SK-N-SH treated with all-trans-retinoic acid at 6 μM for 48 hours (cell line): ENCODE measurements at regions not wholly inside any gene's neighbourhood (a gene's known extent, or its start where the extent isn't known, plus 50 kb on each side); places are given as distances from the start of the nearest gene placed in this dataset.

Source experiments
- ATAC-seq: fragments of 200-7000 bp; cut with Tn5 transposase; 3 replicates; pipeline ENCODE4 v1.9.1; 2020; ENCODE audit warnings: mild to moderate bottlenecking, moderate library complexity
- ARNTL ChIP-seq: fragments of 450-650 bp; formaldehyde crosslinking; IDR thresholded peaks from 2 replicates; pipeline ENCODE4 v1.5.0; 2020; ENCODE audit warnings: low read depth, mild to moderate bottlenecking, moderate library complexity, borderline replicate concordance
- BACH2 ChIP-seq: fragments of 250-450 bp; sonication (Bioruptor Pico); IDR thresholded peaks from 2 replicates; pipeline ENCODE4 v1.9.0; 2021; ENCODE audit warnings: mild to moderate bottlenecking, borderline replicate concordance
- CSDC2 ChIP-seq: fragments of 250-450 bp; sonication (Bioruptor Pico); IDR thresholded peaks from 2 replicates; pipeline ENCODE4 v1.5.0; 2020; ENCODE audit warnings: mild to moderate bottlenecking, moderate library complexity
- ESRRG ChIP-seq: fragments of 250-450 bp; sonication (Bioruptor Pico); IDR thresholded peaks from 2 replicates; pipeline ENCODE4 v1.6.1; 2021; ENCODE audit warnings: mild to moderate bottlenecking
- GLIS3 ChIP-seq: fragments of 250-450 bp; sonication (Bioruptor Pico); IDR thresholded peaks from 2 replicates; pipeline ENCODE4 v1.5.0; 2020; ENCODE audit warnings: mild to moderate bottlenecking, moderate library complexity
- ISL1 ChIP-seq: fragments of 250-450 bp; sonication (Bioruptor Pico); IDR thresholded peaks from 2 replicates; pipeline ENCODE4 v2.1.2; 2022; ENCODE audit warnings: mild to moderate bottlenecking, moderate library complexity
- PATZ1 ChIP-seq: fragments of 250-450 bp; sonication (Bioruptor Pico); IDR thresholded peaks from 2 replicates; pipeline ENCODE4 v1.8.0; 2020; ENCODE audit warnings: mild to moderate bottlenecking, moderate library complexity, borderline replicate concordance
- POU6F1 ChIP-seq: fragments of 250-450 bp; sonication (Bioruptor Pico); IDR thresholded peaks from 2 replicates; pipeline ENCODE4 v1.8.0; 2021; ENCODE audit warnings: low read depth, mild to moderate bottlenecking, moderate library complexity, borderline replicate concordance
- PPARA ChIP-seq: fragments of 250-450 bp; sonication (Bioruptor Pico); IDR thresholded peaks from 2 replicates; pipeline ENCODE4 v1.5.0; 2020; ENCODE audit warnings: mild to moderate bottlenecking, borderline replicate concordance
- SNAI2 ChIP-seq: fragments of 250-450 bp; sonication (Bioruptor Pico); IDR thresholded peaks from 2 replicates; pipeline ENCODE4 v1.5.0; 2020; ENCODE audit warnings: mild to moderate bottlenecking, moderate library complexity
- TCF4 ChIP-seq: fragments of 250-450 bp; sonication (Bioruptor Pico); IDR thresholded peaks from 2 replicates; pipeline ENCODE4 v1.8.0; 2021; ENCODE audit warnings: mild to moderate bottlenecking, moderate library complexity, borderline replicate concordance
- ZC3H10 ChIP-seq: fragments of 250-450 bp; sonication (Bioruptor Pico); IDR thresholded peaks from 2 replicates; pipeline ENCODE4 v1.5.1; 2021; ENCODE audit warnings: mild to moderate bottlenecking, moderate library complexity
- ZFP3 ChIP-seq: fragments of 250-450 bp; sonication (Bioruptor Pico); IDR thresholded peaks from 2 replicates; pipeline ENCODE4 v1.5.0; 2020; ENCODE audit warnings: mild to moderate bottlenecking, moderate library complexity
- ZFP30 ChIP-seq: fragments of 450-650 bp; formaldehyde crosslinking; IDR thresholded peaks from 2 replicates; pipeline ENCODE4 v1.5.0; 2022; ENCODE audit warnings: mild to moderate bottlenecking, moderate library complexity
- ZNF565 ChIP-seq: fragments of 450-650 bp; formaldehyde crosslinking; conservative IDR thresholded peaks from 2 replicates; pipeline ENCODE4 v1.5.0; 2020; ENCODE audit warnings: low read depth, mild to moderate bottlenecking, moderate library complexity
- ZNF70 ChIP-seq: fragments of 450-650 bp; formaldehyde crosslinking; IDR thresholded peaks from 2 replicates; pipeline ENCODE4 v1.5.0; 2020; ENCODE audit warnings: mild to moderate bottlenecking, moderate library complexity
- ZNF8 ChIP-seq: fragments of 450-650 bp; formaldehyde crosslinking; IDR thresholded peaks from 2 replicates; pipeline ENCODE4 v1.5.0; 2020; ENCODE audit warnings: mild to moderate bottlenecking, moderate library complexity
- TF ChIP-seq, protein P1 (sequence below): fragments of 250-450 bp; sonication (Bioruptor Pico); IDR thresholded peaks from 2 replicates; pipeline ENCODE4 v1.5.0; 2020; ENCODE audit warnings: mild to moderate bottlenecking, moderate library complexity
- TF ChIP-seq, protein P2 (sequence below): fragments of 250-450 bp; sonication (Bioruptor Pico); IDR thresholded peaks from 2 replicates; pipeline ENCODE4 v1.5.1; 2020; ENCODE audit warnings: low read depth, mild to moderate bottlenecking, moderate library complexity
- TF ChIP-seq, protein P3 (sequence below): fragments of 250-450 bp; sonication (Bioruptor Pico); IDR thresholded peaks from 2 replicates; pipeline ENCODE4 v1.5.1; 2021; ENCODE audit warnings: mild to moderate bottlenecking, moderate library complexity

- no peak for ATAC-seq
- TF ChIP-seq GLIS3 (CRISPR knock-in tag) (no peak), ZFP30 (no peak), PPARA (no peak), BACH2 (CRISPR knock-in tag) (no peak), ZC3H10 (CRISPR knock-in tag) (no peak), ZNF8 (no peak)
These were observed 294.4 kb upstream of the TBX18 start for GRCh38 chr6:85058806-85059205.

- ATAC-seq, result no peak
- TF ChIP-seq ISL1 (CRISPR knock-in tag) (no peak), ZFP3 (CRISPR knock-in tag) (no peak), GLIS3 (CRISPR knock-in tag) (no peak), BACH2 (CRISPR knock-in tag) (no peak), TCF4 (CRISPR knock-in tag) (no peak), ZNF565 (CRISPR knock-in tag) (no peak), POU6F1 (CRISPR knock-in tag) (no peak), SNAI2 (no peak), ARNTL (CRISPR knock-in tag) (no peak)
- TF ChIP-seq, protein P1, sequence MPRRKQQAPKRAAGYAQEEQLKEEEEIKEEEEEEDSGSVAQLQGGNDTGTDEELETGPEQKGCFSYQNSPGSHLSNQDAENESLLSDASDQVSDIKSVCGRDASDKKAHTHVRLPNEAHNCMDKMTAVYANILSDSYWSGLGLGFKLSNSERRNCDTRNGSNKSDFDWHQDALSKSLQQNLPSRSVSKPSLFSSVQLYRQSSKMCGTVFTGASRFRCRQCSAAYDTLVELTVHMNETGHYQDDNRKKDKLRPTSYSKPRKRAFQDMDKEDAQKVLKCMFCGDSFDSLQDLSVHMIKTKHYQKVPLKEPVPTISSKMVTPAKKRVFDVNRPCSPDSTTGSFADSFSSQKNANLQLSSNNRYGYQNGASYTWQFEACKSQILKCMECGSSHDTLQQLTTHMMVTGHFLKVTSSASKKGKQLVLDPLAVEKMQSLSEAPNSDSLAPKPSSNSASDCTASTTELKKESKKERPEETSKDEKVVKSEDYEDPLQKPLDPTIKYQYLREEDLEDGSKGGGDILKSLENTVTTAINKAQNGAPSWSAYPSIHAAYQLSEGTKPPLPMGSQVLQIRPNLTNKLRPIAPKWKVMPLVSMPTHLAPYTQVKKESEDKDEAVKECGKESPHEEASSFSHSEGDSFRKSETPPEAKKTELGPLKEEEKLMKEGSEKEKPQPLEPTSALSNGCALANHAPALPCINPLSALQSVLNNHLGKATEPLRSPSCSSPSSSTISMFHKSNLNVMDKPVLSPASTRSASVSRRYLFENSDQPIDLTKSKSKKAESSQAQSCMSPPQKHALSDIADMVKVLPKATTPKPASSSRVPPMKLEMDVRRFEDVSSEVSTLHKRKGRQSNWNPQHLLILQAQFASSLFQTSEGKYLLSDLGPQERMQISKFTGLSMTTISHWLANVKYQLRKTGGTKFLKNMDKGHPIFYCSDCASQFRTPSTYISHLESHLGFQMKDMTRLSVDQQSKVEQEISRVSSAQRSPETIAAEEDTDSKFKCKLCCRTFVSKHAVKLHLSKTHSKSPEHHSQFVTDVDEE, result no peak
- TF ChIP-seq, protein P2, sequence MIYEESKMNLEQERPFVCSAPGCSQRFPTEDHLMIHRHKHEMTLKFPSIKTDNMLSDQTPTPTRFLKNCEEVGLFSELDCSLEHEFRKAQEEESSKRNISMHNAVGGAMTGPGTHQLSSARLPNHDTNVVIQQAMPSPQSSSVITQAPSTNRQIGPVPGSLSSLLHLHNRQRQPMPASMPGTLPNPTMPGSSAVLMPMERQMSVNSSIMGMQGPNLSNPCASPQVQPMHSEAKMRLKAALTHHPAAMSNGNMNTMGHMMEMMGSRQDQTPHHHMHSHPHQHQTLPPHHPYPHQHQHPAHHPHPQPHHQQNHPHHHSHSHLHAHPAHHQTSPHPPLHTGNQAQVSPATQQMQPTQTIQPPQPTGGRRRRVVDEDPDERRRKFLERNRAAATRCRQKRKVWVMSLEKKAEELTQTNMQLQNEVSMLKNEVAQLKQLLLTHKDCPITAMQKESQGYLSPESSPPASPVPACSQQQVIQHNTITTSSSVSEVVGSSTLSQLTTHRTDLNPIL (CRISPR knock-in tag), result no peak
These were observed 285.8 kb upstream of the TBX18 start for GRCh38 chr6:85050149-85050548.

DNA sequence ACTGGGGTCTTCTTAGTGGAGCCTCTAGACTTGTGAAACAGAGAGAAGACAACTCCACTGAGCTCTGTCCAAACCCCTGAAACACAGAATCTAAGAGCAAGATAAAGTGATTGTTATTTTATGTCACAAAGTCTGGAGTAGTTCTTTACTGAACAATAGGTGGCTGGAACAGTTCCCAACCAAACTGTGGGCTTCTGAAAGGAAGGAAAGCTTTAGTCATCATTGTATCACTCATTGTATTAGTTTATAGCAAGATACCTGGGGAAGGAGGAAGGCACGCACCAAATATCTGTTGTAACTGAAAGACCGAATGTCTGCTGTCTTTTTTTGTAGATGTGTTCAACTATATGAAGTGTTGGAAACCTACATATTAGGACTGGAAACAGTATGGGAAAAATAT, 284.9 kb upstream of the TBX18 start:
- ATAC-seq, result no peak

More for the DNA sequence above, 284.9 kb upstream of the TBX18 start:
- TF ChIP-seq ZNF8 (no peak), TCF4 (CRISPR knock-in tag) (no peak), ZC3H10 (CRISPR knock-in tag) (no peak), ZNF565 (CRISPR knock-in tag) (no peak), ARNTL (CRISPR knock-in tag) (no peak), ISL1 (CRISPR knock-in tag) (no peak), CSDC2 (no peak), PPARA (no peak), PATZ1 (CRISPR knock-in tag) (no peak), ZFP3 (CRISPR knock-in tag) (no peak), ESRRG (no peak), ZNF70 (CRISPR knock-in tag) (no peak), POU6F1 (CRISPR knock-in tag) (no peak)
- TF ChIP-seq, protein P2 (CRISPR knock-in tag), result no peak
- TF ChIP-seq, protein P3, sequence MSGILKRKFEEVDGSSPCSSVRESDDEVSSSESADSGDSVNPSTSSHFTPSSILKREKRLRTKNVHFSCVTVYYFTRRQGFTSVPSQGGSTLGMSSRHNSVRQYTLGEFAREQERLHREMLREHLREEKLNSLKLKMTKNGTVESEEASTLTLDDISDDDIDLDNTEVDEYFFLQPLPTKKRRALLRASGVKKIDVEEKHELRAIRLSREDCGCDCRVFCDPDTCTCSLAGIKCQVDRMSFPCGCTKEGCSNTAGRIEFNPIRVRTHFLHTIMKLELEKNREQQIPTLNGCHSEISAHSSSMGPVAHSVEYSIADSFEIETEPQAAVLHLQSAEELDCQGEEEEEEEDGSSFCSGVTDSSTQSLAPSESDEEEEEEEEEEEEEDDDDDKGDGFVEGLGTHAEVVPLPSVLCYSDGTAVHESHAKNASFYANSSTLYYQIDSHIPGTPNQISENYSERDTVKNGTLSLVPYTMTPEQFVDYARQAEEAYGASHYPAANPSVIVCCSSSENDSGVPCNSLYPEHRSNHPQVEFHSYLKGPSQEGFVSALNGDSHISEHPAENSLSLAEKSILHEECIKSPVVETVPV (CRISPR knock-in tag), result no peak
